GM23338 (cell line): ENCODE measurements at regions not wholly inside any gene's neighbourhood (a gene's known extent, or its start where the extent isn't known, plus 50 kb on each side); places are given as distances from the start of the nearest gene placed in this dataset.

Experiments used
- ATAC-seq: fragments of 200-7000 bp; cut with Tn5 transposase; 3 replicates; pipeline ENCODE4 v1.9.1; 2020
- DNase-seq: peaks from one replicate; pipeline ENCODE4 v3.0.0-alpha.2; 2015; ENCODE audit warnings: low spot score
- H2AFZ ChIP-seq: fragments of 200-600 bp; sonication (generic); 2 replicates; pipeline ENCODE4 v1.8.0; 2016; ENCODE audit warnings: antibody characterized with exemption, mild to moderate bottlenecking, moderate library complexity
- H3F3A ChIP-seq: fragments of 200-600 bp; sonication (generic); replicated peaks from 2 replicates; pipeline ENCODE4 v1.8.0; 2017; ENCODE audit warnings: antibody characterized with exemption, mixed run types, low read depth
- H3K27ac ChIP-seq: fragments of 200-600 bp; sonication (generic); 2 replicates; pipeline ENCODE4 v1.6.1; 2016; ENCODE audit warnings: low read depth
- H3K27me3 ChIP-seq: fragments of 200-600 bp; sonication (generic); 2 replicates; pipeline ENCODE4 v1.8.0; 2016; ENCODE audit warnings: mild to moderate bottlenecking, mixed run types, moderate library complexity; ENCODE audit not compliant: insufficient read depth
- H3K36me3 ChIP-seq: fragments of 200-600 bp; sonication (generic); 2 replicates; pipeline ENCODE4 v1.8.0; 2016; ENCODE audit warnings: mild to moderate bottlenecking; ENCODE audit not compliant: insufficient read depth
- H3K4me1 ChIP-seq: fragments of 200-600 bp; sonication (generic); 2 replicates; pipeline ENCODE4 v1.8.0; 2016; ENCODE audit warnings: mild to moderate bottlenecking, moderate library complexity; ENCODE audit not compliant: insufficient read depth
- H3K4me2 ChIP-seq: fragments of 200-600 bp; sonication (generic); 2 replicates; pipeline ENCODE4 v1.7.1; 2017; ENCODE audit warnings: mixed run types
- H3K4me3 ChIP-seq: fragments of 200-600 bp; sonication (generic); 2 replicates; pipeline ENCODE4 v1.6.1; 2016; ENCODE audit warnings: mixed run types
- H3K79me2 ChIP-seq: fragments of 200-600 bp; sonication (generic); replicated peaks from 2 replicates; pipeline ENCODE4 v1.8.0; 2017; ENCODE audit warnings: mild to moderate bottlenecking; ENCODE audit not compliant: insufficient read depth
- H3K9me2 ChIP-seq: fragments of 200-600 bp; sonication (generic); 2 replicates; pipeline ENCODE4 v1.8.0; 2017; ENCODE audit not compliant: insufficient read depth
- H4K20me1 ChIP-seq: fragments of 200-600 bp; sonication (generic); replicated peaks from 2 replicates; pipeline ENCODE4 v1.8.0; 2017; ENCODE audit warnings: mild to moderate bottlenecking; ENCODE audit not compliant: insufficient read depth
- H3K27ac Mint-ChIP-seq: 2 replicates; pipeline ENCODE4 v1.8.0; 2020; ENCODE audit warnings: inconsistent platforms, mild to moderate bottlenecking, moderate library complexity, mixed read lengths
- H3K27me3 Mint-ChIP-seq: 3 replicates; pipeline ENCODE4 v1.8.0; 2022; ENCODE audit warnings: low read depth, mild to moderate bottlenecking, moderate library complexity, mixed read lengths, inconsistent platforms; ENCODE audit not compliant: insufficient read depth, poor library complexity
- H3K36me3 Mint-ChIP-seq: 3 replicates; pipeline ENCODE4 v1.8.0; 2021; ENCODE audit warnings: low read depth, mild to moderate bottlenecking, inconsistent platforms, moderate library complexity, mixed read lengths
- H3K4me1 Mint-ChIP-seq: 3 replicates; pipeline ENCODE4 v1.8.0; 2020; ENCODE audit warnings: mild to moderate bottlenecking, inconsistent platforms, mixed read lengths
- H3K4me3 Mint-ChIP-seq: 3 replicates; pipeline ENCODE4 v1.8.0; 2021; ENCODE audit warnings: moderate library complexity, mild to moderate bottlenecking, inconsistent platforms, mixed read lengths
- H3K9me3 Mint-ChIP-seq: 3 replicates; pipeline ENCODE4 v1.8.0; 2020; ENCODE audit warnings: moderate library complexity, mild to moderate bottlenecking, inconsistent platforms, mixed read lengths
- CREB1 ChIP-seq: fragments of 250-450 bp; sonication (Bioruptor Pico); IDR thresholded peaks from 2 replicates; pipeline ENCODE4 v1.5.0; 2020; ENCODE audit warnings: low read depth, mild to moderate bottlenecking, moderate library complexity
- EZH2 ChIP-seq: fragments of 200-600 bp; sonication (generic); IDR thresholded peaks from one replicate; pipeline ENCODE4 v1.8.0; 2017; ENCODE audit warnings: antibody characterized with exemption, mild to moderate bottlenecking, low read depth; ENCODE audit not compliant: unreplicated experiment
- EZH2phosphoT487 ChIP-seq: fragments of 200-600 bp; sonication (generic); IDR thresholded peaks from one replicate; pipeline ENCODE4 v1.8.1; 2018; ENCODE audit warnings: antibody characterized with exemption; ENCODE audit not compliant: unreplicated experiment
- JUNB ChIP-seq: IDR thresholded peaks from one replicate; pipeline ENCODE4 v1.6.1; 2016; ENCODE audit warnings: antibody characterized with exemption; ENCODE audit not compliant: unreplicated experiment
- NANOG ChIP-seq: IDR thresholded peaks from 2 replicates; pipeline ENCODE4 v1.6.1; 2016; ENCODE audit warnings: antibody characterized with exemption, borderline replicate concordance
- POLR2AphosphoS5 ChIP-seq: IDR thresholded peaks from 2 replicates; pipeline ENCODE4 v1.6.1; 2016; ENCODE audit warnings: antibody characterized with exemption, low read depth
- ZNF114 ChIP-seq: fragments of 250-450 bp; sonication (Bioruptor Pico); IDR thresholded peaks from 2 replicates; pipeline ENCODE4 v1.5.0; 2020; ENCODE audit warnings: mild to moderate bottlenecking, moderate library complexity
- ZNF331 ChIP-seq: fragments of 250-450 bp; sonication (Bioruptor Pico); IDR thresholded peaks from 2 replicates; pipeline ENCODE4 v1.5.0; 2020; ENCODE audit warnings: low read depth, mild to moderate bottlenecking, moderate library complexity
- TF ChIP-seq, protein P1 (sequence below), 2 experiments: fragments of 200-600 bp in 1 of 2; sonication (generic) in 1 of 2; conservative IDR thresholded peaks; 2 replicates each; pipeline versions ENCODE4 v1.5.1 to v1.6.1; 2016 to 2017; ENCODE audit warnings: antibody characterized with exemption in 2 of 2, low read depth in 2 of 2, mild to moderate bottlenecking in 2 of 2, moderate library complexity in 1 of 2
- TF ChIP-seq, protein P2 (sequence below): fragments of 250-450 bp; sonication (Bioruptor Pico); IDR thresholded peaks from 2 replicates; pipeline ENCODE4 v1.5.0; 2020; ENCODE audit warnings: mild to moderate bottlenecking, moderate library complexity
- TF ChIP-seq, protein P3 (sequence below): IDR thresholded peaks from 2 replicates; pipeline ENCODE4 v1.6.1; 2016; ENCODE audit warnings: antibody characterized with exemption
- TF ChIP-seq, protein P4 (sequence below): IDR thresholded peaks from one replicate; pipeline ENCODE4 v1.6.1; 2018; ENCODE audit warnings: antibody characterized with exemption; ENCODE audit not compliant: unreplicated experiment

DNA sequence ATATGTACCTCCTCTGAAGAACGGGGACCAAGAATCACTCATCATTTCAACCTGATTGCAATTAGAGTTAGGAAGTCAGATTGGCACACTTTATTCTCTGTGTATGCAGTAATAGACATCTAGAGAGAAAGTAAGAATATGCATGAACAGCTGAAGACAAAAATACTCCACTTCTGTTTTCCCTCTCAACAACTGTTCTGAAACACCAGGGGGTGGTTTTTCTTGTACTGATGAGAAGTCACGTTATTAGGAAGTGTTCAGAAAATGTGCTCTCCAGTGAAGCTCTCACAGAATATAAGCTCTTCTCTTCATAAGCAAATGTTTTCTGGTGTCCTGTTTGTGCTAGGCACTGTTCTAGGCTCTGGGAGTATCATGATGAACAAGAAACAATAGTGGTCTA lies 531.7 kb upstream of the C9orf72 start:
- H2AFZ ChIP-seq: no peak overlapping the region
- Mint-ChIP-seq H3K4me3 (no peak overlapping the region), H3K27ac (no peak overlapping the region), H3K9me3 (peaks cover 11% of the 10 kb centered on the region), H3K27me3 (peaks cover 1% of the 10 kb centered on the region), H3K4me1 (peaks cover 2% of the 10 kb centered on the region), H3K36me3 (peaks cover 12% of the 10 kb centered on the region)
- no peaks in the 10 kb centered on the region for H3F3A ChIP-seq
- no peak overlapping the region for H3K4me3 ChIP-seq
- ATAC-seq (no peak), DNase-seq (no peak)
- no peak overlapping the region for H3K27ac ChIP-seq
- H3K79me2 ChIP-seq: no peaks in the 10 kb centered on the region
- TF ChIP-seq, protein P1, sequence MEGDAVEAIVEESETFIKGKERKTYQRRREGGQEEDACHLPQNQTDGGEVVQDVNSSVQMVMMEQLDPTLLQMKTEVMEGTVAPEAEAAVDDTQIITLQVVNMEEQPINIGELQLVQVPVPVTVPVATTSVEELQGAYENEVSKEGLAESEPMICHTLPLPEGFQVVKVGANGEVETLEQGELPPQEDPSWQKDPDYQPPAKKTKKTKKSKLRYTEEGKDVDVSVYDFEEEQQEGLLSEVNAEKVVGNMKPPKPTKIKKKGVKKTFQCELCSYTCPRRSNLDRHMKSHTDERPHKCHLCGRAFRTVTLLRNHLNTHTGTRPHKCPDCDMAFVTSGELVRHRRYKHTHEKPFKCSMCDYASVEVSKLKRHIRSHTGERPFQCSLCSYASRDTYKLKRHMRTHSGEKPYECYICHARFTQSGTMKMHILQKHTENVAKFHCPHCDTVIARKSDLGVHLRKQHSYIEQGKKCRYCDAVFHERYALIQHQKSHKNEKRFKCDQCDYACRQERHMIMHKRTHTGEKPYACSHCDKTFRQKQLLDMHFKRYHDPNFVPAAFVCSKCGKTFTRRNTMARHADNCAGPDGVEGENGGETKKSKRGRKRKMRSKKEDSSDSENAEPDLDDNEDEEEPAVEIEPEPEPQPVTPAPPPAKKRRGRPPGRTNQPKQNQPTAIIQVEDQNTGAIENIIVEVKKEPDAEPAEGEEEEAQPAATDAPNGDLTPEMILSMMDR (conservative IDR thresholded peaks at IDR 0.05; ENCODE audit: low read depth in 2 of 2): no peak
- TF ChIP-seq EZH2 (no peak), ZNF114 (CRISPR knock-in tag) (no peak), ZNF331 (CRISPR knock-in tag) (no peak), EZH2phosphoT487 (no peak), CREB1 (CRISPR knock-in tag) (no peak), JUNB (no peak), POLR2AphosphoS5 (no peak), NANOG (no peak)
- TF ChIP-seq, protein P2, sequence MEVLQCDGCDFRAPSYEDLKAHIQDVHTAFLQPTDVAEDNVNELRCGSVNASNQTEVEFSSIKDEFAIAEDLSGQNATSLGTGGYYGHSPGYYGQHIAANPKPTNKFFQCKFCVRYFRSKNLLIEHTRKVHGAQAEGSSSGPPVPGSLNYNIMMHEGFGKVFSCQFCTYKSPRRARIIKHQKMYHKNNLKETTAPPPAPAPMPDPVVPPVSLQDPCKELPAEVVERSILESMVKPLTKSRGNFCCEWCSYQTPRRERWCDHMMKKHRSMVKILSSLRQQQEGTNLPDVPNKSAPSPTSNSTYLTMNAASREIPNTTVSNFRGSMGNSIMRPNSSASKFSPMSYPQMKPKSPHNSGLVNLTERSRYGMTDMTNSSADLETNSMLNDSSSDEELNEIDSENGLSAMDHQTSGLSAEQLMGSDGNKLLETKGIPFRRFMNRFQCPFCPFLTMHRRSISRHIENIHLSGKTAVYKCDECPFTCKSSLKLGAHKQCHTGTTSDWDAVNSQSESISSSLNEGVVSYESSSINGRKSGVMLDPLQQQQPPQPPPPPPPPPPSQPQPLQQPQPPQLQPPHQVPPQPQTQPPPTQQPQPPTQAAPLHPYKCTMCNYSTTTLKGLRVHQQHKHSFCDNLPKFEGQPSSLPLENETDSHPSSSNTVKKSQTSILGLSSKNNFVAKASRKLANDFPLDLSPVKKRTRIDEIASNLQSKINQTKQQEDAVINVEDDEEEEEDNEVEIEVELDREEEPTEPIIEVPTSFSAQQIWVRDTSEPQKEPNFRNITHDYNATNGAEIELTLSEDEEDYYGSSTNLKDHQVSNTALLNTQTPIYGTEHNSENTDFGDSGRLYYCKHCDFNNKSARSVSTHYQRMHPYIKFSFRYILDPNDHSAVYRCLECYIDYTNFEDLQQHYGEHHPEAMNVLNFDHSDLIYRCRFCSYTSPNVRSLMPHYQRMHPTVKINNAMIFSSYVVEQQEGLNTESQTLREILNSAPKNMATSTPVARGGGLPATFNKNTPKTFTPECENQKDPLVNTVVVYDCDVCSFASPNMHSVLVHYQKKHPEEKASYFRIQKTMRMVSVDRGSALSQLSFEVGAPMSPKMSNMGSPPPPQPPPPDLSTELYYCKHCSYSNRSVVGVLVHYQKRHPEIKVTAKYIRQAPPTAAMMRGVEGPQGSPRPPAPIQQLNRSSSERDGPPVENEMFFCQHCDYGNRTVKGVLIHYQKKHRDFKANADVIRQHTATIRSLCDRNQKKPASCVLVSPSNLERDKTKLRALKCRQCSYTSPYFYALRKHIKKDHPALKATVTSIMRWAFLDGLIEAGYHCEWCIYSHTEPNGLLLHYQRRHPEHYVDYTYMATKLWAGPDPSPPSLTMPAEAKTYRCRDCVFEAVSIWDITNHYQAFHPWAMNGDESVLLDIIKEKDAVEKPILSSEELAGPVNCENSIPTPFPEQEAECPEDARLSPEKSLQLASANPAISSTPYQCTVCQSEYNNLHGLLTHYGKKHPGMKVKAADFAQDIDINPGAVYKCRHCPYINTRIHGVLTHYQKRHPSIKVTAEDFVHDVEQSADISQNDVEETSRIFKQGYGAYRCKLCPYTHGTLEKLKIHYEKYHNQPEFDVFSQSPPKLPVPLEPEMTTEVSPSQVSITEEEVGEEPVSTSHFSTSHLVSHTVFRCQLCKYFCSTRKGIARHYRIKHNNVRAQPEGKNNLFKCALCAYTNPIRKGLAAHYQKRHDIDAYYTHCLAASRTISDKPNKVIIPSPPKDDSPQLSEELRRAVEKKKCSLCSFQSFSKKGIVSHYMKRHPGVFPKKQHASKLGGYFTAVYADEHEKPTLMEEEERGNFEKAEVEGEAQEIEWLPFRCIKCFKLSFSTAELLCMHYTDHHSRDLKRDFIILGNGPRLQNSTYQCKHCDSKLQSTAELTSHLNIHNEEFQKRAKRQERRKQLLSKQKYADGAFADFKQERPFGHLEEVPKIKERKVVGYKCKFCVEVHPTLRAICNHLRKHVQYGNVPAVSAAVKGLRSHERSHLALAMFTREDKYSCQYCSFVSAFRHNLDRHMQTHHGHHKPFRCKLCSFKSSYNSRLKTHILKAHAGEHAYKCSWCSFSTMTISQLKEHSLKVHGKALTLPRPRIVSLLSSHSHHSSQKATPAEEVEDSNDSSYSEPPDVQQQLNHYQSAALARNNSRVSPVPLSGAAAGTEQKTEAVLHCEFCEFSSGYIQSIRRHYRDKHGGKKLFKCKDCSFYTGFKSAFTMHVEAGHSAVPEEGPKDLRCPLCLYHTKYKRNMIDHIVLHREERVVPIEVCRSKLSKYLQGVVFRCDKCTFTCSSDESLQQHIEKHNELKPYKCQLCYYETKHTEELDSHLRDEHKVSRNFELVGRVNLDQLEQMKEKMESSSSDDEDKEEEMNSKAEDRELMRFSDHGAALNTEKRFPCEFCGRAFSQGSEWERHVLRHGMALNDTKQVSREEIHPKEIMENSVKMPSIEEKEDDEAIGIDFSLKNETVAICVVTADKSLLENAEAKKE (CRISPR knock-in tag): no peak
- TF ChIP-seq, protein P3, sequence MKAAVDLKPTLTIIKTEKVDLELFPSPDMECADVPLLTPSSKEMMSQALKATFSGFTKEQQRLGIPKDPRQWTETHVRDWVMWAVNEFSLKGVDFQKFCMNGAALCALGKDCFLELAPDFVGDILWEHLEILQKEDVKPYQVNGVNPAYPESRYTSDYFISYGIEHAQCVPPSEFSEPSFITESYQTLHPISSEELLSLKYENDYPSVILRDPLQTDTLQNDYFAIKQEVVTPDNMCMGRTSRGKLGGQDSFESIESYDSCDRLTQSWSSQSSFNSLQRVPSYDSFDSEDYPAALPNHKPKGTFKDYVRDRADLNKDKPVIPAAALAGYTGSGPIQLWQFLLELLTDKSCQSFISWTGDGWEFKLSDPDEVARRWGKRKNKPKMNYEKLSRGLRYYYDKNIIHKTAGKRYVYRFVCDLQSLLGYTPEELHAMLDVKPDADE: no peak
- TF ChIP-seq, protein P4, sequence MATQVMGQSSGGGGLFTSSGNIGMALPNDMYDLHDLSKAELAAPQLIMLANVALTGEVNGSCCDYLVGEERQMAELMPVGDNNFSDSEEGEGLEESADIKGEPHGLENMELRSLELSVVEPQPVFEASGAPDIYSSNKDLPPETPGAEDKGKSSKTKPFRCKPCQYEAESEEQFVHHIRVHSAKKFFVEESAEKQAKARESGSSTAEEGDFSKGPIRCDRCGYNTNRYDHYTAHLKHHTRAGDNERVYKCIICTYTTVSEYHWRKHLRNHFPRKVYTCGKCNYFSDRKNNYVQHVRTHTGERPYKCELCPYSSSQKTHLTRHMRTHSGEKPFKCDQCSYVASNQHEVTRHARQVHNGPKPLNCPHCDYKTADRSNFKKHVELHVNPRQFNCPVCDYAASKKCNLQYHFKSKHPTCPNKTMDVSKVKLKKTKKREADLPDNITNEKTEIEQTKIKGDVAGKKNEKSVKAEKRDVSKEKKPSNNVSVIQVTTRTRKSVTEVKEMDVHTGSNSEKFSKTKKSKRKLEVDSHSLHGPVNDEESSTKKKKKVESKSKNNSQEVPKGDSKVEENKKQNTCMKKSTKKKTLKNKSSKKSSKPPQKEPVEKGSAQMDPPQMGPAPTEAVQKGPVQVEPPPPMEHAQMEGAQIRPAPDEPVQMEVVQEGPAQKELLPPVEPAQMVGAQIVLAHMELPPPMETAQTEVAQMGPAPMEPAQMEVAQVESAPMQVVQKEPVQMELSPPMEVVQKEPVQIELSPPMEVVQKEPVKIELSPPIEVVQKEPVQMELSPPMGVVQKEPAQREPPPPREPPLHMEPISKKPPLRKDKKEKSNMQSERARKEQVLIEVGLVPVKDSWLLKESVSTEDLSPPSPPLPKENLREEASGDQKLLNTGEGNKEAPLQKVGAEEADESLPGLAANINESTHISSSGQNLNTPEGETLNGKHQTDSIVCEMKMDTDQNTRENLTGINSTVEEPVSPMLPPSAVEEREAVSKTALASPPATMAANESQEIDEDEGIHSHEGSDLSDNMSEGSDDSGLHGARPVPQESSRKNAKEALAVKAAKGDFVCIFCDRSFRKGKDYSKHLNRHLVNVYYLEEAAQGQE: no peak
- no peaks in the 10 kb centered on the region for H3K4me1 ChIP-seq
- no peaks in the 10 kb centered on the region for H4K20me1 ChIP-seq
- H3K9me2 ChIP-seq: peaks cover 6% of the 10 kb centered on the region
- H3K27me3 ChIP-seq: no peaks in the 10 kb centered on the region
- H3K36me3 ChIP-seq: no peaks in the 10 kb centered on the region
- H3K4me2 ChIP-seq: no peak overlapping the region
